KMS-11 (cell line): ENCODE measurements at regions not wholly inside any gene's neighbourhood (a gene's known extent, or its start where the extent isn't known, plus 50 kb on each side); places are given as distances from the start of the nearest gene placed in this dataset.

ENCODE experiments used
- H2AFZ ChIP-seq: fragments of 200-600 bp; sonication (generic); 2 replicates; pipeline ENCODE4 v1.6.1; 2016; ENCODE audit warnings: antibody characterized with exemption, mixed run types, low read depth
- H3K27ac ChIP-seq: fragments of 200-600 bp; sonication (generic); 2 replicates; pipeline ENCODE4 v1.6.1; 2016; ENCODE audit warnings: mild to moderate bottlenecking, mixed run types
- H3K27me3 ChIP-seq: fragments of 200-600 bp; sonication (generic); 2 replicates; pipeline ENCODE4 v1.6.1; 2017; ENCODE audit warnings: mild to moderate bottlenecking, low read depth, mixed run types, moderate library complexity; ENCODE audit not compliant: insufficient read depth
- H3K36me3 ChIP-seq: fragments of 200-600 bp; sonication (generic); 2 replicates; pipeline ENCODE4 v1.6.1; 2017; ENCODE audit warnings: mild to moderate bottlenecking, mixed run types; ENCODE audit not compliant: insufficient read depth
- H3K4me1 ChIP-seq: fragments of 200-600 bp; sonication (generic); 2 replicates; pipeline ENCODE4 v1.6.1; 2016; ENCODE audit warnings: mild to moderate bottlenecking, low read depth, mixed run types; ENCODE audit not compliant: poor library complexity, severe bottlenecking
- H3K4me2 ChIP-seq: fragments of 200-600 bp; sonication (generic); 2 replicates; pipeline ENCODE4 v1.7.0; 2016; ENCODE audit warnings: mild to moderate bottlenecking, mixed run types
- H3K4me3 ChIP-seq: fragments of 200-600 bp; sonication (generic); IDR thresholded peaks from 2 replicates; pipeline ENCODE4 v1.6.1; 2017; ENCODE audit warnings: low read depth, low read length, mixed read lengths; ENCODE audit not compliant: insufficient read depth
- H3K79me2 ChIP-seq: fragments of 200-600 bp; sonication (generic); 2 replicates; pipeline ENCODE4 v1.6.1; 2016; ENCODE audit warnings: low read depth, mixed run types; ENCODE audit not compliant: insufficient read depth
- H3K9ac ChIP-seq: fragments of 200-600 bp; sonication (generic); 2 replicates; pipeline ENCODE4 v1.6.1; 2016; ENCODE audit warnings: mild to moderate bottlenecking, mixed run types
- H4K20me1 ChIP-seq: fragments of 200-600 bp; sonication (generic); 2 replicates; pipeline ENCODE4 v1.6.1; 2016; ENCODE audit warnings: mild to moderate bottlenecking, mixed run types; ENCODE audit not compliant: insufficient read depth
- CTCF ChIP-seq: fragments of 200-600 bp; sonication (generic); conservative IDR thresholded peaks from 2 replicates; pipeline ENCODE4 v1.6.1; 2017; ENCODE audit warnings: low read depth, mild to moderate bottlenecking, antibody characterized with exemption, low read length, moderate library complexity, mixed read lengths

- Histone ChIP-seq H4K20me1 (no peaks in the 10 kb centered on the region), H3K27ac (no peak overlapping the region), H3K4me3 (no peak overlapping the region), H3K9ac (no peak overlapping the region), H2AFZ (no peak overlapping the region), H3K4me2 (no peak overlapping the region), H3K36me3 (no peaks in the 10 kb centered on the region), H3K4me1 (no peaks in the 10 kb centered on the region), H3K79me2 (no peaks in the 10 kb centered on the region), H3K27me3 (no peaks in the 10 kb centered on the region)
- TF ChIP-seq CTCF = no peak
These were observed 198.5 kb upstream of the ZBED5 start for GRCh38 chr11:11056316-11056715.

GRCh38 chr11:11047851-11048610 is 190.2 kb upstream of the ZBED5 start:
- Histone ChIP-seq H3K4me3 (no peak overlapping the region), H3K36me3 (no peaks in the 10 kb centered on the region), H4K20me1 (no peaks in the 10 kb centered on the region), H2AFZ (no peak overlapping the region), H3K4me1 (no peaks in the 10 kb centered on the region), H3K4me2 (no peak overlapping the region), H3K27me3 (no peaks in the 10 kb centered on the region), H3K9ac (no peak overlapping the region), H3K79me2 (no peaks in the 10 kb centered on the region), H3K27ac (no peak overlapping the region)
- TF ChIP-seq CTCF = no peak

- Histone ChIP-seq H3K36me3 (no peaks in the 10 kb centered on the region), H3K27ac (no peak overlapping the region), H3K9ac (no peak overlapping the region), H4K20me1 (no peaks in the 10 kb centered on the region), H2AFZ (no peak overlapping the region), H3K27me3 (no peaks in the 10 kb centered on the region), H3K4me1 (no peaks in the 10 kb centered on the region), H3K79me2 (no peaks in the 10 kb centered on the region), H3K4me3 (no peak overlapping the region), H3K4me2 (no peak overlapping the region)
- no peak for TF ChIP-seq CTCF
These were observed 188.9 kb upstream of the ZBED5 start for GRCh38 chr11:11046781-11047180.

GRCh38 chr11:11045156-11045930 is 187.5 kb upstream of the ZBED5 start:
- no peak overlapping the region for H3K4me2 ChIP-seq
- no peak overlapping the region for H2AFZ ChIP-seq
- no peaks in the 10 kb centered on the region for H4K20me1 ChIP-seq
- H3K36me3 ChIP-seq = no peaks in the 10 kb centered on the region
- H3K27me3 ChIP-seq = no peaks in the 10 kb centered on the region
- H3K4me1 ChIP-seq = no peaks in the 10 kb centered on the region
- no peak overlapping the region for H3K4me3 ChIP-seq
- no peaks in the 10 kb centered on the region for H3K79me2 ChIP-seq
- no peak overlapping the region for H3K9ac ChIP-seq
- H3K27ac ChIP-seq = no peak overlapping the region
- TF ChIP-seq CTCF = no peak
